Loucy (cell line): ENCODE measurements at regions not wholly inside any gene's neighbourhood (a gene's known extent, or its start where the extent isn't known, plus 50 kb on each side); places are given as distances from the start of the nearest gene placed in this dataset.

Experiments
- EZH2phosphoT487 ChIP-seq: fragments of 200-600 bp; IDR thresholded peaks from 2 replicates; pipeline ENCODE4 v1.6.1; 2018; ENCODE audit warnings: antibody characterized with exemption, mild to moderate bottlenecking, moderate library complexity, borderline replicate concordance
- TF ChIP-seq, protein P1 (sequence below): fragments of 200-600 bp; sonication (generic); conservative IDR thresholded peaks from 2 replicates; pipeline ENCODE4 v1.5.1; 2014; ENCODE audit warnings: mild to moderate bottlenecking, antibody characterized with exemption, low read length

DNA sequence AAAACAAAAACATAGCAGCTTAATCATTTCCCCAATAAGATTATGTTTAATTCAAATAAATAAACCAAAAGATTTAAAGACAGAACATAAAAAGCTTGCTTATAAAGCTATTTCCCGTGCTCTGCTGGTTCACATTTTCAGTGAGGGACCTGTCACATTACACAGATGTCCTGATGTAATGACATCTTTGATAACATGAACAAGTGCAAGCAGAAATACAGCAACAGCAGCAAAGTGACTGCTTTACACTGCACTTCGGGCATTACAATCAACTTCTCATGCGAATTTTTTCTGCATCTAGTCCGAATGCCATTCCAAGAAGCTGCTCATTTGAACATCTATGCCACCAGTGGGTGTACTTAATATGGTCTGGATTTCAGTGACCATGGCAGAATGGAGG is 940.3 kb upstream of the IGFBP7 start:
- TF ChIP-seq, protein P1, sequence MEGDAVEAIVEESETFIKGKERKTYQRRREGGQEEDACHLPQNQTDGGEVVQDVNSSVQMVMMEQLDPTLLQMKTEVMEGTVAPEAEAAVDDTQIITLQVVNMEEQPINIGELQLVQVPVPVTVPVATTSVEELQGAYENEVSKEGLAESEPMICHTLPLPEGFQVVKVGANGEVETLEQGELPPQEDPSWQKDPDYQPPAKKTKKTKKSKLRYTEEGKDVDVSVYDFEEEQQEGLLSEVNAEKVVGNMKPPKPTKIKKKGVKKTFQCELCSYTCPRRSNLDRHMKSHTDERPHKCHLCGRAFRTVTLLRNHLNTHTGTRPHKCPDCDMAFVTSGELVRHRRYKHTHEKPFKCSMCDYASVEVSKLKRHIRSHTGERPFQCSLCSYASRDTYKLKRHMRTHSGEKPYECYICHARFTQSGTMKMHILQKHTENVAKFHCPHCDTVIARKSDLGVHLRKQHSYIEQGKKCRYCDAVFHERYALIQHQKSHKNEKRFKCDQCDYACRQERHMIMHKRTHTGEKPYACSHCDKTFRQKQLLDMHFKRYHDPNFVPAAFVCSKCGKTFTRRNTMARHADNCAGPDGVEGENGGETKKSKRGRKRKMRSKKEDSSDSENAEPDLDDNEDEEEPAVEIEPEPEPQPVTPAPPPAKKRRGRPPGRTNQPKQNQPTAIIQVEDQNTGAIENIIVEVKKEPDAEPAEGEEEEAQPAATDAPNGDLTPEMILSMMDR: no peak
- no peak for TF ChIP-seq EZH2phosphoT487
